Ovary (tissue), 3 donors: ENCODE measurements at regions not wholly inside any gene's neighbourhood (a gene's known extent, or its start where the extent isn't known, plus 50 kb on each side); places are given as distances from the start of the nearest gene placed in this dataset.
"Not testable (repeated sequence)": the region's sequence is repeated elsewhere in the genome, so short reads cannot be mapped to it uniquely, and the experiment has no call there.

Source experiments
- EP300 ChIP-seq: sonication (generic); formaldehyde crosslinking; IDR thresholded peaks from one replicate; pipeline ENCODE4 v1.6.1; 2017; ENCODE audit warnings: antibody characterized with exemption
- TF ChIP-seq, protein P1 (sequence below), 3 donors: fragments of 450-650 bp in 2 of 3; fragments of 200-600 bp in 1 of 3; IDR thresholded peaks; one replicate each; pipeline versions ENCODE4 v1.5.1 to v1.8.0; 2016 to 2022; ENCODE audit warnings: antibody characterized with exemption in 3 of 3, mild to moderate bottlenecking in 1 of 3
- donor health status: DM: no; HTN: no; CAD: no.

DNA sequence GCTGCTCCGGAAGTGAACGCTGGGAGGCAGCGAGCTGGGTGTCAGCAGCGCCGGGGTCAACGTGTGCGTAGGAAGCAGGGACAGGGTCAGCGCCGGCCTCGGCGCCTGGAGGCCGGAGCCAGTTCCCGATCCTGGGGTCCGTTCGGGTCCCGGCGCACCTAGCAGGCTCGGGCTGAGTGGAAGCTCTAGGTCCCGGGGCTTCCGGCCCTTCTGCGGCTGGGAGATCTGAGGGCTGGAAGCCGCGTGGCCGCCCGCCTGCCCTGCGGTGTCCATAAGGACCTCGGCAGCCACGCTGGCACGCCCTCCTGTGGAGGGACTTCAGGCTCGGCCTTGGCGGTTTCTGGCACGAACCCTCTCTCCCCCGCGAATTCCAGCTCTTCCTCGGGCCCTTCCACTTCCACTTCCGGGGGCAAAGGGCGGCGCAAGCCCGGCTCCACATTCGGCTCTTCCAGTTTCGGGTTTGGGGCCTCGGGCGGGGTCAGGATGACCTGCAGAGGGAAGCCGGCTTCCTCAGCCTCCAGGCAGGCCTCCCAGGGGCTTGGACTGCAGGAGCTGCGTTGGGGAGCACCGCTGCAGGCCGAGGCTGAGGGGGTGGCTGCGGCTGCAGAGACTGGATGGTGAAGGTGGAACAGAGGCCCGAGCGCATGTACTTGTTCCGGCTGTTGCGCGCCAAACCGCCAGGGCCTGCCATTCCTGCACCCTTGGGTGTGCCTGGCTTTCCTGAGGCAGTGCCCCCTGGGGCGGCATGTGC is 146.2 kb downstream of the TMEM121 start:
- TF ChIP-seq, protein P1, sequence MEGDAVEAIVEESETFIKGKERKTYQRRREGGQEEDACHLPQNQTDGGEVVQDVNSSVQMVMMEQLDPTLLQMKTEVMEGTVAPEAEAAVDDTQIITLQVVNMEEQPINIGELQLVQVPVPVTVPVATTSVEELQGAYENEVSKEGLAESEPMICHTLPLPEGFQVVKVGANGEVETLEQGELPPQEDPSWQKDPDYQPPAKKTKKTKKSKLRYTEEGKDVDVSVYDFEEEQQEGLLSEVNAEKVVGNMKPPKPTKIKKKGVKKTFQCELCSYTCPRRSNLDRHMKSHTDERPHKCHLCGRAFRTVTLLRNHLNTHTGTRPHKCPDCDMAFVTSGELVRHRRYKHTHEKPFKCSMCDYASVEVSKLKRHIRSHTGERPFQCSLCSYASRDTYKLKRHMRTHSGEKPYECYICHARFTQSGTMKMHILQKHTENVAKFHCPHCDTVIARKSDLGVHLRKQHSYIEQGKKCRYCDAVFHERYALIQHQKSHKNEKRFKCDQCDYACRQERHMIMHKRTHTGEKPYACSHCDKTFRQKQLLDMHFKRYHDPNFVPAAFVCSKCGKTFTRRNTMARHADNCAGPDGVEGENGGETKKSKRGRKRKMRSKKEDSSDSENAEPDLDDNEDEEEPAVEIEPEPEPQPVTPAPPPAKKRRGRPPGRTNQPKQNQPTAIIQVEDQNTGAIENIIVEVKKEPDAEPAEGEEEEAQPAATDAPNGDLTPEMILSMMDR (IDR thresholded peaks at IDR 0.05) = not testable (repeated sequence)
- TF ChIP-seq EP300 = not testable (repeated sequence)
